T follicular helper cell (primary cell): ENCODE measurements at regions not wholly inside any gene's neighbourhood (a gene's known extent, or its start where the extent isn't known, plus 50 kb on each side); places are given as distances from the start of the nearest gene placed in this dataset.

Experiments used
- DNase-seq: peaks from one replicate; pipeline ENCODE4 v3.0.0-alpha.2; 2020; ENCODE audit warnings: low read depth

DNA sequence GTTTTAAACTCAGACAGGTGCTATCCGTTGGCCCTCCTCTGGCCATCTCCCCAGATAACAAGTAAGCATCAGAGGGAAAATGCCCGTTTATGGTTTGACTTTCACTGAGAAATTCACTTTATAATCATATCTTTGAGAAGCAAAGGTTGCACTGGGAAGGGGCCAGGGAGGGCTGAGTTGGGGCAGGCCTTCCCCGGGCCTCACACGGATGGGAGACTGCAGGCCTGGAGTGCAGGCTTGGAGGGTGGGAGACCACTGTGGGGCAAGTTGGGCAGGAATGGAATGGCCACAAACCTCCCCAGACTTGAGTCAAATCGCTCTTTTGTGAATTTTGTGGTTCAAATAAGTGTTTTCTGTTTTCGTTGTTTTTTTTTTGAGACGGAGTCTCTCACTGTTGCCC, 451.7 kb downstream of the TSHZ3 start:
- DNase-seq: no peak

DNA sequence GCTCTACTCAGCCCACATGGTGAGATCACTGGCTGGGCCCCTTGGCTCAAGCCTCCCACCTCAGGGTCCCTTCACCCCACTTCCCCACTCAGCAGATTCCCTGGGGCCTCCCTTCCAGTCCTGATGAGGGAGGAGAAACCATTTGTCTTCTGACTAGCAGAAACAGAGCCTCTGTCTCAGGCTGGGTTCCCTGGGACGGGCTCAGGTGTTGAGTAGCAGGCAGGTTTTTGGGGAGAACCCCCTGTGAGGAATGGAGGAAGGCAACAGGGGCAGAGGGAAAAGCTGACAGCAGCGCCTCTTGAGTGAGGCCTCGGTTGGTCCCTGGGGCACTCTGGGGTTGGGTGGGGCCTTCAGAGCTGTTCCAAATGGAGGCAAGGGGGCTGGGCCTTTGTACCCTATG, 452.2 kb downstream of the TSHZ3 start:
- no peak for DNase-seq

DNA sequence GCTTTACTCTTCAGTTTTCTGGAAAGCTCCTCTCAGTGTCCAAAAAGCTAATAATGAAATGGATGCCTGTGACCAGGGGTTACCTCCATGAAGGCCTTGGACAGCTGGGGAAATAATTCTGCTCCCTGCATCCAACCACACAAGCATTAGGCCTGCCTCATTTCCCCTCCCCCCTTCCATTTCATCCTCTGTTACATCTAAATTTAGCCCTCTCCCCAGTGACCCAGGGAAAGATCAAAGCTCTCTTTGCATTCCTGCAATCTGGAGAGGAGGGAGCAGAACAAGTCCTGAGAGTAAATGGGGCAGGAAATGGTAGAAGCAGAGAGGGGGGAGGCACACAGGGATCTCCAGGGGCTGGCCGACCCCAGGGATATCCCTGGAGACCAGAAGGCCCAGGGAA, 452.7 kb downstream of the TSHZ3 start:
- no peak for DNase-seq

DNA sequence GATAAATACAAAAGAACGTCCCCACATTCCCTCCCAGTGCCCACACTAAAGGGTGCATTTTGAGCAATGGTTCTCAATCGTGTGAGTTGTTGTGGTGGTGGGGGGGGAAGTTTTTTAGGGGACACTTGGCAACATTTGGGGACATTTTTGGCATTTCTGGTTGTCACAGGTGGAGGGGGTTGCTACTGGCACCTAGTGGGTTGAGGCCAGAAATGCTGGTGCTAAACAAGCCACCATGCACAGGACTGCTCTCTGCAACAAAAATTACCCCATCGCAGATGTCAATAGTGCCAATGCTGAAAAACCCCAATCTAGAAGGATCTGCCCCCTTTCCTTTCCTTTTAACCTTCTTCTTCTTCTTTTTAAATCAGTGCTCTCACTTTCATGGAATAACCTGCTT, 453.3 kb downstream of the TSHZ3 start:
- no peak for DNase-seq

DNA sequence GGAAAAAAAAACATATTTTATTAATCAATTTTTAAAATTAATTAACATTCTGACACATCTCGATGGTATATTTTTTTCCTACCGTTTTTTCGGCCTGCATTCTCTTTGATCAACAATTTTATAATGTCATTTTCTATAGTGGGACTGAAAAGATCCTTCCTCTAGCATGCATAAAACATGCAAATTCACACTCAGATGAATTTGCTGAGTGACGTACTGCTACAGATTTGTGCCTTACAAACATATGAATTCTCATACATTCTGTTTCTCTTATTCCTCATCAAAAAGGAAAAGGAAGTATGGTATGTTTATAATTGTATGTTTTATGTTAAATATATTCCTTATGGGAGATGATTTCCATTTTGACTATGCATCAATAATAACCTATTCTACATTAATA, 458.2 kb downstream of the TSHZ3 start:
- no peak for DNase-seq

DNA sequence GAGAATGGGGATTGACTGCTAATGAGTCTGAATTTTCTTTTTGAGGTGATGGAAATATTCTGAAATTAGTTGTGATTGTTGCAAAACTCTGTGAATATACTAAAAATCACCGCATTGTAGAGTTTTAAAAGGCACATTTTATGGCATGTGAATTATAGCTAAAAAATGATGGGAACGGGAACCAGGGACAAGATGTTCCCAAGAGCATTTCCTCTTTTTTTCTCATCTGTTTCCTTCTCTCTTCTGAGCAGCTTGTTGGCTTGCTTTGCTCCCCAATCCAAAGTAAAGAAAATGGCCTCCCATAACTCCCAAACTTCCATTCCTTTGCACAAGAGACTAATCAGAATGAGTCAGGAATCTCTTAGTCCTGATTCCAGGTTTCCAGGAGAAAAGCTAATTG, 459.2 kb downstream of the TSHZ3 start:
- no peak for DNase-seq

DNA sequence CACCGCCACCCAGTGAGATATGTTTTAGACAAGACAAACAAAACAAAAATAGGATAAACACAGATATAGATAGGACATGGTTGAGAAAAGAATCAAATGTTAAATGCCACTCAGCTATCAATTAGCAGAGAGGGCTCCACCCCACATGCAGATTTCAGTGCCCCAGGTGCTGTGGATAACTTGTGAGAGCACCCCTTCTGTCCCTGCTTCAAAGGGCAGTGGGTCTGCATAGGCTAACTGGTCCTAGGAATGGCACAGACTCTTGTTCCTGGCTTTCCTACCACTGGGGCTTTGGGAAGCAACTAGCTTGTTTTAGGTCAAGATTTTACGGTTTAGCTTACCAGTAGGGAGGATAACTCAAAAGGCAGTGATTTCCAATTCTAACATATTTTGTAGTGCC, 460.3 kb downstream of the TSHZ3 start:
- DNase-seq: no peak

DNA sequence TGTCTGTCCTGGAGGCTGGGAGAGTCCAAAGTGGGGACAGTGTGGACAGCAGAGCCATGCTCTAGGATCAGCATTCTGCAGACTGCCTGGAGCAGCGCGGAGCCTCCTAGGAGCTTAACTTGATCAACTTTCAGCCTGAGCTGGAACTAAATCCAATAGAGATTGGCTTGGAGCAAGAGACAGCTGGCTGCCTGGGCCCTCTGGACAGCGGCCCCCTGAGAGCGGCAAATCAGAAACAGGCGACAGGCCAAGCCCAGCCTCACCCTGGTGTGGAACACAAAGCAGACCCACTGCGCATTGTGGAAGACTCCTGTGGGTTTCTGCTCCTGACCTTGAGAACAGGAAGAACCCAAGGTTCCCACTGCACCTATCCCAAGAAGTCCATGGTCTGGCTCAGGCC, 462.2 kb downstream of the TSHZ3 start:
- DNase-seq: no peak

DNA sequence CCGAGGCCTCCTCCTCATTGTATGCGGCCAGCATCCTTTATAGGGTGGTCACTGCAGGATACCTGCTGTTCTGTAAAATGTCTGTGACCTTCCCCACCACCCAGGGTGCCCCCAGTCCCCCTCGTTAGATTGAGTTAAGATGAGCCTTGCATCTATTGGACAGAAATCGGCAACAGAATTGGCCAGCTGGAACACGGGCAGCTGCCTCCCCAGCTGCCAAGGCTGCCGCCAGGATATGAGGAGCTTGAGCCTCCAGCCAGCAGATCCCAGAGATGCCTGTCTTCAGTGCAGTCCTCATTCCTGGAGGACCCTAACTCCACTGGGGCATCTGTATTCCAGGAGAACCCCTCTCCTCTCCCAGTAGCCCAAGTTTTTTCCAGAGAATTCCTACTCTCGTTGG, 463.0 kb downstream of the TSHZ3 start:
- DNase-seq: no peak

DNA sequence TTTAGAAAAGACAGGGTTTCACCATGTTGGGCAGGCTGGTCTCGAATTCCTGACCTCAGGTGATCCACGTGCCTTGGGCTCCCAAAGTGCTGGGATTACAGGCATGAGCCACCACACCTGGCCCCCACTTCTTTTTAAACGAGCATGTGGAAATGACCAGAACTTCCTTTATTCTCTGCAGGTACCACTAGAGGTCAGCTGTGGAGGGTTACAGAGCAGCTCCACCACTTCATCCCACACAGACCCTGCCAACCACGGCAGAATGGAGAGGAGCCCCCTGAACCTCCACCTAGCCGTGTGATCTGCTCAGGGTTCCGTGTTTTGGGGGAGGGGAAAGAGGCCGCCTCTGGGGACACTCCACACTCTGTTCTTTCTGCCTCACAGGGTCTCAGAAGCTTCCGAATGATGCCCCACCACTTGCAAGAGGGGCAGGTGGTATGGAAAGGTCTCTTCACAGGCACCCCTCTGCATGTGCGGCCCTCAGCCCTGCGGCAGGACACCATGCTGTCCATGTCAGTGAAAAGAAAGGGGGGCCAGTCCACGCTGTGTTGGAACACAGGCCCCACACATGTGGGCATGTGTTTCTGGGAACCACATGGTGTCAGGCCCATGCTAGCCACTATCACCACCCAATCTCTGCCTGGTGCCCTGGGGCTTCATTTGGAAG, 465.0 kb downstream of the TSHZ3 start:
- no peak for DNase-seq

DNA sequence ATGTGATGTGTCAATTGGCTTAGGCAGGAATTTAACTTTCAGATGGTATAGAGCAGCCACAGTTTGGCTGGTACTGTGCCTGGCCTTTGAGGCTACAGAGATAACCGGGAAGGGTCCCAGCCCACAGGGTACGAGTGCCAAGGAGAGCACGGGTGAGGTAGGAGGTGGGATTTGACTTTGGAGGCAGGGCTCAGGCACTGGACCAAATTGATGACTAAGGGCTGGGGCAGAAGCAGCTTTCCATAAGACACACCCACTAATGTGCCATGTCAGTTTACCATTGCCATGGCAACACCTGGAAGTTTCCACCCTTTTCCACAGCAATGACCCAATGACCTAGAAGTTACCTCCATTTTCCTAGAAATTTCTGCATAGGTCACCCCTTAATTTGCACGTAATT, 466.2 kb downstream of the TSHZ3 start:
- no peak for DNase-seq

DNA sequence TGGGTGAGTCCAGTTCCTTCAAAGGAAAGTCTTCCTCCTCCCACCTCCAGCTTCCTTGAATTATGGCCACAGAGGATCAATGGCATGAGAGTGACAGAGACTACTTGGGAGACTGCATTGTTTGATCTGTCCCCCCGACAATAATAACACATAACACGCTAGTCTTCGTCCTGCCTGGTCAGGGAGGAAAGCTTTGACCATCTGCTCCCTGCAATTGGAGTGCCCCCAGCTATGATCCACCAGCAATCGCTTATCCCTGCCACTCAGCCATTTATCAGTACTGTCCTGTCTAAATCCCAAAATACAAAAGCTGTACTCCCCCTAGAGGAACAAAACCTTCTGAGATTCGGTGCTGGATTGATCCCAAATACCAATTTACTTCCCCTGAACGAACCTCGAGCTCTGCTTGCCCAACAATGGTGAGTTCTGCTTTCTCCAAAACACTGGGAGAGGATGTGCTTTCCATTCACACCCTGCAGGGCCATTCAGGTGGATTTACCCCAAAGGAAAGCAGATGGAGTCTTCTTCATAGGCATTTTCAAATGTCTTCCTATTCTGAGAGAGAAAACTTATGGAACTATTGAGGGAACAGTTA, 466.7 kb downstream of the TSHZ3 start:
- DNase-seq: no peak

DNA sequence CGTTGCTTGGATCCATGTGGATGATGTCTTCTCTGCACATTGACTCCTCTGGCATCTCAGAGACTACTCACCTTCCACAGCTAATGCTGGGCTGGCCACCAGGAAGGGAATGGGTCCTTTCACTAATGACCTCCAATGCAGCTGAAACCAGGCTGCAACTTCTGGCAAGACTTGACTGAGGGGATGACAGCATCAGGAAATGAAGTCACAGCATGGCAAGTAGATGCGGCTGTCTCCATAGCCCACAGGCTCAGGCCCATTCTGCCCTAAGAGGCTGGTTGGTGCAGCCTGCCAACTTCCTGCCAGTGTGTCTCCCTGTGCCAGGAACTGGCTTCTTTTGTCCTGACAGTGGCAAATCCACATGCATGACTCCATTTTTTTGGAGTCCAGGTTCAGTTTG, 467.3 kb downstream of the TSHZ3 start:
- no peak for DNase-seq

DNA sequence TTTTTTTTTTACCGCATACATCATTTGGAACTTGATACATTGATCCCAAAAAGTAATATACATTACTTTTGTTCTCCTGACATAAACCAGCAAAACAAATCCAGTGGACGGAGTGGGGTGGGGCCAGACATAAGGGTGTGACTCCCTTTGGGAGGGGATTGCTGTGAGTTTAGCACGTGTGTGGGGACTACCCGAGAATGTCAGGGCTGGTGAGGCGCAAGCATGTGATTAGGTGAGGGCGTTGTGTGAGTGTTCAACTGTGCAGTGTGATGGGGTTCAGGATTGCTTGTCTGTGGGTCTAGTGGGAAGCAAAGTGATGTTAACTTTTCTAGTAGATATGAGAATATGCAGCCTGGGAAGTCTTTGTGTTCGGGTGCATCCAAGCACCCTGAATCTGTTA, 468.0 kb downstream of the TSHZ3 start:
- no peak for DNase-seq

DNA sequence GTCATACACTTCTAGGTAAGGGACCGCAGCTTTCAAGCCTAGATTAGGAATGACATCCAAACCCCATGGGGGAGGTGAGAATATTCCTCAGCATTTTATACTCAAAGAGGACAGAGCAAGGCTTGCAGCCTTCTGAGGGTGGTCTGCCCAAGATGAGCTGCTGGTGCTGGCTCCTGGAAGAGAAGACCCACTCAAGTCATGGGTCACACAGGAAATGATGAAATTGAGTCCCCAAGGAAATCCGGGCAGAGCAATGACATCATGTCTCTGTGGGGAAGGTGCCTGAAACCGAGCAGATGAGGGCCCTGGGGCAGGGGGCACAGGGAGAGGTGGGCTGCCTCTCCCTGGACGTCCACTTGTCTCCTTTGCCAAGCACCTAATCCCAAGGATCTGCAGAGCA, 468.7 kb downstream of the TSHZ3 start:
- no peak for DNase-seq

DNA sequence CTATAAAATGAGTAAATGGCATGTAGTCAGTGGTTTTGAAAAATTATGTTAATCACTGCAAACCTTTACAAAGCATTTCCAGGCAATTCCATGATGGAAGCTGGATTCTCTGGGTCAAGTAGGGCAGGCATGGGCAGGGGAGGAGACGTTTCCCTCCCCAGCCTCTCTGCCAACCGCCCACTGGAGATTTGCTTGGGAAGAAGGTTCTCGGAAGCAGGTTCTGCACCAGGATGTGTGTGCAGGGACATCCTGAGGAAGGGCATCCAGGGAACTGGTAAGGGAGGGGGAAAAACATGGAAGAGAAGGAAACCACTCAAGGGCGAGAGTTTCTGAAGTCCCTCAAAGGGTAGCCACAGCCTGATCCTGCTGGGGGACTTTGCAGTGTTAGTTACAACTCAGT, 469.1 kb downstream of the TSHZ3 start:
- DNase-seq: no peak

DNA sequence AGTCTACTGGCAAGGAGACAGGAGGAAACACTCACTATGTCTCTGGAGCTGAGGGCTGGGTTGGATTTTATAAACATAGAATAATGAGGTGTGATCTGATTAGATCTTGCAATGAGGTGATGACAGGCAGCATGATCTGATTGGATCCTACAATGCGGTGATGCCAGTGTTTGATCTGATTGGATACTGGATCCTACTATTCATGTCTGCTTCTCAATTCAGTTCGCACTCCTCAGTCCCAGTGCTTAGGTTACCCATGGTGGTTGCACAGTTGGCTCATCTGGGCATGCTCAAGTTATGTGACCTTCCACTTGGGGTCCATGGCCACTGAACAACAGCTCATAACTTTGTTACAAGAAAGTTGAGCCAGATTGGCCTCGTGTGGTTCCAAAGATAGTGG, 469.5 kb downstream of the TSHZ3 start:
- no peak for DNase-seq

DNA sequence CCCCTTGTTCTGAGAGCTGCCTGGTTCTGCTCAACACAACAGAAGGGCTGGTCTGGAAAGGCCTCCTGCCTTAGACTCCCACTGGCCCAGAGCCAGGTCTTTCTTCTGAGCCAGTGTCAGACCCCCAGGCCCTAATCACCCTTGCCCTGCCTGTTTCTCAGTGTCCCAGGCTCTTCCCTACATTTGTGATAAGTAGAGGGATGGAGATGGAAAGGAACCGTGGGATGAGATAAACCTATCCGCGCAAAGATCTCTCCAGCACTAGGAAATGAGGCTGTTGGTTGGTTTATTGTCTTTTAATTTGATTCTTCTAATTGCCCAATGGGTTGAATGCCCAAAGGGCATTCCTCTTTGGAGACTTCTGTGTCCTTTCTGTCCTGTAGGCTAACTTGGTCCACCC, 470.0 kb downstream of the TSHZ3 start:
- no peak for DNase-seq

DNA sequence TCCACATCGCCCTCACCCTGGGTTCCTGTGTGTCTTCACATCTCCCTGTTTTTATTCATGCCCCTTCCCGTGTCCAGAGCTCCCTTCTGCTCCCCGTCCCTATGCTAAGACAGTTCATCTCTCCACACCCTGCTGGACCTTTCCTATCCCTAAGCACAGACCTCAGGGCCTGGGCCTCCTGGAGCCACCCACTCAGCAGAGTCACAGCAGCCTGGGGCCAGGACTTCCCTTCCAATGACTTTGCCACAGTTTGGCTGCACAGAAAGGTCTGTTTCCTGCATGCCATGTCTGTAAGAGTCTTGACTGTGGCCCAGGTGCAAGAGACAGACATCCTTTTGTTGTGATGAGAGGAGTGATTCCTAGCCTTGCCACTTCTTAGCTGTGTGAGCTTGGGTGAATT, 470.7 kb downstream of the TSHZ3 start:
- DNase-seq: no peak

DNA sequence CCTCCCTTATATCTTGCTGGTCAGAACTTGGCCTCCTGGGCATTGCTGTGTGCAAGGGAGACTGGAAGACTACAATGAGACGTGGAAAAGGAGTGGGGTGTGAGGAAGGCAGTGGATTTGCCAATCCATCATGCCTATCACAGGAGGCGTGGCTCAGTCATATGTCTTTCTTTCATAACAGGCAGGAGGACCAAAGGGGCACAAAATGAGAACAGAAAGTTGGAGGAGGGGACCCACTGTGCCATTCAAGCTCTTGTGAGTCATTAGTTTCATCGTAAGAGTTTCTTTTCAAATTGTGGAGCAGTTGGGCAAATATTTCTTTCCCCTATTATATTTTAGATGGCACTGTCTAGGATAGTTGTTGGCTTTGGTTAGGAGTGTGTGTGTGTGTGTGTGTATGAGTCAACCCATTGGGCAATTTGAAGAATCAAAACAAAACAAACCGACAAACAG, 471.5 kb downstream of the TSHZ3 start:
- DNase-seq: no peak

DNA sequence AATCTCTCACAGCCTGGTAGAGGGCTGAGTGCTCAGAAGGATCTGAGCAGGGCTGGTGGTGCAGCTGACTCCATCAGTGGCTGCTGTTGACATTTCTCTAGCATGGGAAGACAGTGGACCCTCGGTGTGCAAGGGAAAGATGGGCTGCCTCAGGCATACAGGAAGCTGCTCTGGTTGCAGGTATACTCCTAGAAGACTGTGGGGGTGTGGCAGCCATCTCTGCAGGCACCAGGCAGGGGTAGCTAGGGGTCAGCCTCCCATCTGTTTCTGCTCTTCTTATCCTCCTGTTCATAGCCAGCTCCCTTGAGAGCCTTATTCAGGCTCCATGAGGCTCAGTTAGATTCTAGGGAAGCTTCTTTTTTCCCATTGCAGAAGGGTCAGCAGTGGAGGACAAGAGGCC, 475.5 kb downstream of the TSHZ3 start:
- DNase-seq: no peak

DNA sequence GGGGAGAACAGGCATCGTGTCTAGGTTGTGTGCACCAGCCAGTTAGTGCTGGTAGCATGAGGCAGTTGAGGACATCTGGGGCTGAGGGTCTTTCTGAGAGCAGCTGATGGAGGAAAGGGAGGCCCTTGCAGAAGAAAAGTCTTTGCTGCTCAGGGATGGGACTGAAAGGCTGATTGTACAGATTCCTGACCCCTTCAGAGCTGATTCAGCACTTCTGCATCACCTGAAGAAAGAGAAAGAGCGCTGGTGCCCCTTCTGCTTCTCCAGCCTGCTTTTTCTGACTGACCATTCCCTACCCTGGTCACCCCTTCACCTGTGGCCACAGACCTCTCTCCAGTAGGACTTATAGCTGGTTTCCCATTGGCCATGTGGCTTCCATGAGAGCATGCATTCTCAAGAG, 476.2 kb downstream of the TSHZ3 start:
- no peak for DNase-seq

DNA sequence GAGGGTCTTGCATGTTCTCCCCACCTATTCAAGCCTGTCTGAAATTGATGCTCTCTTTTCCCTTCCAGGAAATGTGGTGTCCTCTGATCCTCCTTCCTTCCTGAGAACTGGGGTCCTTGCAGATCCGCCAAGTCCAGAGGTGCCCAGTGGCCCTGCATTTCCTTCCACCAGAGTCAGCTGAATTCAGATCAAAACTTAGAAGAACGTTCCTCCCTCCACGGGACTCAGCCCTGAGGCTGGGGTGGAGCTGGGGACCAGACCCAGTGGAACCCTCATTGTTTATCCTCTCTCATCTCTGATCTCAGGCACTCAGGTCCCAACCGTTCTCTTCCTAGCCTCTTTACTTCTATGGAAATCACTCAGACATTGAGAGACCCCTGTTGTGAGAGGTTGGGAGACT, 477.3 kb downstream of the TSHZ3 start:
- DNase-seq: no peak

DNA sequence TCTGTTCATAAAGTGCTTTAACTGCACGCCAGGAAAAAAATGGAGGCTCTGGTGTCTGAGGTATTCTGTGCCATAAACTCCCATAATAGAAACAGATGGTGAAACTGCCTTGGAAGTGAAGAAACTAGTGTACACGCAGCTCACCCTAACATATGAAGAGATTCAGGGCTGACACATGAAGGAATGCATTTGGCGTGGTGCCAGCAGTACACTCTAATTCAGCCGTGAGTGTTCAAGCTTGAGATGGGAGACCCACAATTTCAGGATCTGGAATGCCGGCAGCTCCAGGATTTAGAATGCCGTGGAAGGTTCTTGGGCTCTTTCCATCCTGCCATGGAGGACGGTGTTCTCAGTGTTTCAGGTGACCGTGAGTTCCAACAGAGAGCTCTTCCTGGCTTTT, 478.4 kb downstream of the TSHZ3 start:
- DNase-seq: no peak
